Loucy (cell line): ENCODE measurements at regions not wholly inside any gene's neighbourhood (a gene's known extent, or its start where the extent isn't known, plus 50 kb on each side); places are given as distances from the start of the nearest gene placed in this dataset.

Source experiments
- H2AFZ ChIP-seq: fragments of 200-600 bp; sonication (generic); 2 replicates; pipeline ENCODE4 v1.6.0; 2016; ENCODE audit warnings: antibody characterized with exemption, mild to moderate bottlenecking, low read length, moderate library complexity
- H3F3A ChIP-seq: fragments of 200-600 bp; 2 replicates; pipeline ENCODE4 v1.6.0; 2016; ENCODE audit warnings: antibody characterized with exemption, low read depth, mild to moderate bottlenecking
- H3K27me3 ChIP-seq: fragments of 200-600 bp; sonication (generic); 2 replicates; pipeline ENCODE4 v1.6.1; 2014; ENCODE audit warnings: low read length, mild to moderate bottlenecking; ENCODE audit not compliant: insufficient read depth, poor library complexity, severe bottlenecking
- H3K36me3 ChIP-seq: fragments of 200-600 bp; sonication (generic); 2 replicates; pipeline ENCODE4 v1.6.1; 2016; ENCODE audit warnings: low read length; ENCODE audit not compliant: insufficient read depth
- H3K4me1 ChIP-seq: fragments of 200-600 bp; sonication (generic); 2 replicates; pipeline ENCODE4 v1.5.1; 2014; ENCODE audit warnings: low read length, mild to moderate bottlenecking; ENCODE audit not compliant: insufficient read depth, poor library complexity, severe bottlenecking
- H3K4me2 ChIP-seq: fragments of 200-600 bp; sonication (generic); 2 replicates; pipeline ENCODE4 v1.6.0; 2014; ENCODE audit warnings: antibody characterized with exemption, low read length, low read depth, mild to moderate bottlenecking; ENCODE audit not compliant: poor library complexity, severe bottlenecking
- H3K4me3 ChIP-seq: fragments of 200-600 bp; sonication (generic); 2 replicates; pipeline ENCODE4 v1.5.1; 2014; ENCODE audit warnings: low read length, mild to moderate bottlenecking, mixed read lengths; ENCODE audit not compliant: poor library complexity, severe bottlenecking
- H3K79me2 ChIP-seq: fragments of 200-600 bp; sonication (generic); 2 replicates; pipeline ENCODE4 v1.6.1; 2014; ENCODE audit warnings: low read length; ENCODE audit not compliant: insufficient read depth
- H3K9ac ChIP-seq: fragments of 200-600 bp; sonication (generic); 2 replicates; pipeline ENCODE4 v1.6.0; 2014; ENCODE audit warnings: mild to moderate bottlenecking, low read depth, low read length, moderate library complexity; ENCODE audit not compliant: poor library complexity, severe bottlenecking
- H3K9me2 ChIP-seq: fragments of 200-600 bp; sonication (generic); replicated peaks from 2 replicates; pipeline ENCODE4 v1.6.1; 2016; ENCODE audit warnings: low read depth, low read length, mixed read lengths
- H3K9me3 ChIP-seq: fragments of 200-600 bp; sonication (generic); 2 replicates; pipeline ENCODE4 v1.6.1; 2014; ENCODE audit warnings: mild to moderate bottlenecking, antibody characterized with exemption, low read length, low read depth; ENCODE audit not compliant: insufficient read depth
- H4K20me1 ChIP-seq: fragments of 200-600 bp; sonication (generic); 2 replicates; pipeline ENCODE4 v1.6.0; 2014; ENCODE audit warnings: antibody characterized with exemption, low read length, mild to moderate bottlenecking; ENCODE audit not compliant: insufficient read depth, poor library complexity, severe bottlenecking
- EZH2phosphoT487 ChIP-seq: fragments of 200-600 bp; IDR thresholded peaks from 2 replicates; pipeline ENCODE4 v1.6.1; 2018; ENCODE audit warnings: antibody characterized with exemption, mild to moderate bottlenecking, moderate library complexity, borderline replicate concordance
- TF ChIP-seq, protein P1 (sequence below): fragments of 200-600 bp; sonication (generic); conservative IDR thresholded peaks from 2 replicates; pipeline ENCODE4 v1.5.1; 2014; ENCODE audit warnings: mild to moderate bottlenecking, antibody characterized with exemption, low read length

GRCh38 chr5:103667068-103667467 lies 104.5 kb upstream of the NUDT12 start:
- Histone ChIP-seq H3K4me3 (no peak overlapping the region), H3K4me2 (no peak overlapping the region), H3K79me2 (no peaks in the 10 kb centered on the region), H3K9me2 (no peaks in the 10 kb centered on the region), H3K4me1 (no peaks in the 10 kb centered on the region), H4K20me1 (no peaks in the 10 kb centered on the region), H3K9ac (no peak overlapping the region), H3K36me3 (no peaks in the 10 kb centered on the region), H3F3A (no peaks in the 10 kb centered on the region), H3K27me3 (no peaks in the 10 kb centered on the region), H3K9me3 (no peaks in the 10 kb centered on the region), H2AFZ (no peak overlapping the region)
- TF ChIP-seq, protein P1, sequence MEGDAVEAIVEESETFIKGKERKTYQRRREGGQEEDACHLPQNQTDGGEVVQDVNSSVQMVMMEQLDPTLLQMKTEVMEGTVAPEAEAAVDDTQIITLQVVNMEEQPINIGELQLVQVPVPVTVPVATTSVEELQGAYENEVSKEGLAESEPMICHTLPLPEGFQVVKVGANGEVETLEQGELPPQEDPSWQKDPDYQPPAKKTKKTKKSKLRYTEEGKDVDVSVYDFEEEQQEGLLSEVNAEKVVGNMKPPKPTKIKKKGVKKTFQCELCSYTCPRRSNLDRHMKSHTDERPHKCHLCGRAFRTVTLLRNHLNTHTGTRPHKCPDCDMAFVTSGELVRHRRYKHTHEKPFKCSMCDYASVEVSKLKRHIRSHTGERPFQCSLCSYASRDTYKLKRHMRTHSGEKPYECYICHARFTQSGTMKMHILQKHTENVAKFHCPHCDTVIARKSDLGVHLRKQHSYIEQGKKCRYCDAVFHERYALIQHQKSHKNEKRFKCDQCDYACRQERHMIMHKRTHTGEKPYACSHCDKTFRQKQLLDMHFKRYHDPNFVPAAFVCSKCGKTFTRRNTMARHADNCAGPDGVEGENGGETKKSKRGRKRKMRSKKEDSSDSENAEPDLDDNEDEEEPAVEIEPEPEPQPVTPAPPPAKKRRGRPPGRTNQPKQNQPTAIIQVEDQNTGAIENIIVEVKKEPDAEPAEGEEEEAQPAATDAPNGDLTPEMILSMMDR = no peak
- TF ChIP-seq EZH2phosphoT487 = no peak

DNA sequence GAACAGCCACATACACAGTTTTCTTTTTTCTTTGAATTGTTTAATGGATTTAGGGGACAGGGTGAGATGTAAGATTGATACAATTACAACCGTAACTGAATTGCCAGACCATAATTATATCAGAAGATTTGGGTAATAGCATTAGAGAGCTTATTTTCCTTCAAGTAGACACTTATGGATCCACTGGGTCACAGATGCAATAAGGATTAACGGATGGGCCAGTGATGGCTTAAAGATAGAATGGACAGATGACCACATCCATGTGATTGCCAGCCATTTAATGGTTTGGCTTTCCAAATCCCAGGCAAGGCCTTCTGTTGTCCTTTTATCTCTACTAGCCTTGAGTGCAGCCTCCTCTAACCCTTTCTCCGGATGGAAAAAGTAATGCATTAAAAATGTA lies 94.7 kb upstream of the NUDT12 start:
- H3K4me2 ChIP-seq = no peak overlapping the region
- H3K4me3 ChIP-seq = no peak overlapping the region
- H3K9me2 ChIP-seq = no peaks in the 10 kb centered on the region
- H3F3A ChIP-seq = no peaks in the 10 kb centered on the region
- no peaks in the 10 kb centered on the region for H3K36me3 ChIP-seq
- H3K27me3 ChIP-seq = no peaks in the 10 kb centered on the region
- H4K20me1 ChIP-seq = no peaks in the 10 kb centered on the region
- TF ChIP-seq EZH2phosphoT487 = no peak
- TF ChIP-seq, protein P1 = no peak
- no peak overlapping the region for H3K9ac ChIP-seq
- no peaks in the 10 kb centered on the region for H3K4me1 ChIP-seq
- H3K9me3 ChIP-seq = no peaks in the 10 kb centered on the region
- no peaks in the 10 kb centered on the region for H3K79me2 ChIP-seq
- H2AFZ ChIP-seq = no peak overlapping the region

GRCh38 chr5:103648086-103648485 lies 85.5 kb upstream of the NUDT12 start:
- H3K9me3 ChIP-seq = no peaks in the 10 kb centered on the region
- no peaks in the 10 kb centered on the region for H3K27me3 ChIP-seq
- H3K4me3 ChIP-seq = no peak overlapping the region
- no peaks in the 10 kb centered on the region for H3K79me2 ChIP-seq
- H3F3A ChIP-seq = no peaks in the 10 kb centered on the region
- no peak overlapping the region for H3K9ac ChIP-seq
- no peaks in the 10 kb centered on the region for H3K4me1 ChIP-seq
- H3K36me3 ChIP-seq = no peaks in the 10 kb centered on the region
- no peaks in the 10 kb centered on the region for H3K9me2 ChIP-seq
- no peak overlapping the region for H2AFZ ChIP-seq
- no peaks in the 10 kb centered on the region for H4K20me1 ChIP-seq
- TF ChIP-seq, protein P1 = no peak
- no peak overlapping the region for H3K4me2 ChIP-seq
